GM12878 (cell line): ENCODE measurements at regions not wholly inside any gene's neighbourhood (a gene's known extent, or its start where the extent isn't known, plus 50 kb on each side); places are given as distances from the start of the nearest gene placed in this dataset.

ENCODE experiments used
- ATAC-seq: fragments of 200-7000 bp; cut with Tn5 transposase; 3 replicates; pipeline ENCODE4 v1.9.1; 2020; ENCODE audit warnings: mild to moderate bottlenecking, moderate library complexity
- BruUV-seq: library from RNA; stranded (reverse); fragments of 400-500 nt; replicated peaks from 2 replicates; lab custom pipeline; 2021; lab: Mats Ljungman, UMichigan
- CTCF ChIA-PET: fragments of 300-600 bp; sonication (Branson Sonifier 250); formaldehyde crosslinking; extraction: SDS; loops from one replicate; lab custom pipeline; 2021; ENCODE audit warnings: inconsistent platforms; lab: Yijun Ruan, JAX
- POLR2A ChIA-PET: fragments of 350-600 bp; formaldehyde crosslinking; extraction: SDS; loops from one replicate; lab custom pipeline; 2021; ENCODE audit warnings: inconsistent platforms; lab: Charles Lee
- RAD21 ChIA-PET: fragments of 300-600 bp; sonication (Branson Sonifier 250); formaldehyde crosslinking; loops from one replicate; lab custom pipeline; 2023; ENCODE audit warnings: antibody characterized with exemption; ENCODE audit not compliant: unreplicated experiment; lab: Charles Lee
- SMC1A ChIA-PET: fragments of 300-600 bp; sonication (Branson Sonifier 250); formaldehyde crosslinking; loops from one replicate; lab custom pipeline; 2023; ENCODE audit not compliant: unreplicated experiment, uncharacterized antibody; lab: Charles Lee
- DNase-seq: peaks from one replicate; pipeline ENCODE4 v3.0.0-alpha.2; 2011; ENCODE audit warnings: low read depth, low spot score
- FAIRE-seq: peaks from 3 replicates; lab custom pipeline; 2011; peaks lifted over from hg19 to GRCh38; lab: Jason Lieb, UNC
- H2AFZ ChIP-seq: 2 replicates; pipeline ENCODE4 v1.6.0; 2011; ENCODE audit warnings: low read depth, low read length, control low read depth; ENCODE audit not compliant: control insufficient read depth
- H3K27ac ChIP-seq: 2 replicates; pipeline ENCODE4 v1.5.1; 2011; ENCODE audit warnings: control low read depth; ENCODE audit not compliant: control insufficient read depth, insufficient read depth
- H3K27me3 ChIP-seq, 2 experiments: replicated peaks in 1 of 2; 2 replicates each; pipeline versions ENCODE4 v1.6.0 to v1.6.1; 2011; ENCODE audit warnings: low read length in 1 of 2; ENCODE audit not compliant: control insufficient read depth in 2 of 2, insufficient read depth in 2 of 2
- H3K36me3 ChIP-seq, 2 experiments: 2 replicates each; pipeline ENCODE4 v1.5.1; 2011; ENCODE audit warnings: low read length in 1 of 2; ENCODE audit not compliant: control insufficient read depth in 2 of 2, insufficient read depth in 2 of 2
- H3K4me1 ChIP-seq: 2 replicates; pipeline ENCODE4 v1.6.1; 2011; ENCODE audit warnings: mild to moderate bottlenecking, low read length, moderate library complexity, mixed read lengths; ENCODE audit not compliant: control insufficient read depth, insufficient read depth
- H3K4me2 ChIP-seq: 2 replicates; pipeline ENCODE4 v1.6.0; 2011; ENCODE audit warnings: control low read depth; ENCODE audit not compliant: control insufficient read depth, insufficient read depth
- H3K4me3 ChIP-seq: fragments of 200-600 bp; sonication (generic); 2 replicates; pipeline ENCODE4 v1.5.1; 2016
- H3K79me2 ChIP-seq: 2 replicates; pipeline ENCODE4 v1.6.0; 2011; ENCODE audit warnings: low read length; ENCODE audit not compliant: control insufficient read depth, insufficient read depth
- H3K9ac ChIP-seq: 2 replicates; pipeline ENCODE4 v1.8.0; 2011; ENCODE audit warnings: low read length, control low read depth, mixed read lengths; ENCODE audit not compliant: control insufficient read depth, insufficient read depth
- H3K9me3 ChIP-seq: replicated peaks from 3 replicates; pipeline ENCODE4 v1.5.1; 2011; ENCODE audit warnings: mild to moderate bottlenecking, low read length; ENCODE audit not compliant: control insufficient read depth, insufficient read depth
- H4K20me1 ChIP-seq: 2 replicates; pipeline ENCODE4 v1.6.0; 2011; ENCODE audit not compliant: control insufficient read depth, insufficient read depth
- CBX3 ChIP-seq: fragments of 200-600 bp; sonication (generic); IDR thresholded peaks from 2 replicates; pipeline ENCODE4 v1.6.1; 2016; ENCODE audit warnings: low read depth, borderline replicate concordance
- CTCF ChIP-seq, 3 experiments: IDR thresholded peaks in 2 of 3; conservative IDR thresholded peaks in 1 of 3; 2 replicates each; pipeline ENCODE4 v1.5.1; 2011; ENCODE audit warnings: low read depth in 3 of 3, low read length in 3 of 3, mild to moderate bottlenecking in 3 of 3, control low read depth in 2 of 3, moderate library complexity in 2 of 3, inconsistent platforms in 1 of 3, mixed read lengths in 1 of 3; ENCODE audit not compliant: control insufficient read depth in 2 of 3, insufficient read depth in 1 of 3; ENCODE audit errors: extremely low read depth in 1 of 3
- E4F1 ChIP-seq: fragments of 450-650 bp; IDR thresholded peaks from 2 replicates; pipeline ENCODE4 v1.6.1; 2018; ENCODE audit warnings: borderline replicate concordance, mild to moderate bottlenecking; ENCODE audit not compliant: partially characterized antibody
- EED ChIP-seq: sonication (generic); IDR thresholded peaks from 2 replicates; pipeline ENCODE4 v1.6.1; 2016; ENCODE audit warnings: antibody characterized with exemption, low read depth
- EGR1 ChIP-seq, 2 experiments: IDR thresholded peaks; 1 replicate in 1 of 2; 2 replicates in 1 of 2; pipeline ENCODE4 v1.6.1; 2011 to 2012; ENCODE audit warnings: low read depth in 2 of 2, low read length in 2 of 2, borderline replicate concordance in 1 of 2, mild to moderate bottlenecking in 1 of 2, moderate library complexity in 1 of 2
- FOXK2 ChIP-seq: fragments of 450-650 bp; IDR thresholded peaks from 2 replicates; pipeline ENCODE4 v1.6.1; 2017; ENCODE audit warnings: mild to moderate bottlenecking, moderate library complexity
- GABPA ChIP-seq: IDR thresholded peaks from 2 replicates; pipeline ENCODE4 v1.6.1; 2014; ENCODE audit warnings: antibody characterized with exemption, low read depth, mild to moderate bottlenecking, inconsistent platforms
- JUND ChIP-seq: IDR thresholded peaks from 2 replicates; pipeline ENCODE4 v1.6.1; 2012; ENCODE audit warnings: low read depth, mild to moderate bottlenecking, low read length, improper control_type of control experiment, moderate library complexity
- LARP7 ChIP-seq: fragments of 450-650 bp; IDR thresholded peaks from 2 replicates; pipeline ENCODE4 v1.6.1; 2017; ENCODE audit warnings: mild to moderate bottlenecking
- NR2C2 ChIP-seq: IDR thresholded peaks from 2 replicates; pipeline ENCODE4 v1.6.1; 2011; ENCODE audit warnings: borderline replicate concordance, low read depth; ENCODE audit not compliant: control insufficient read depth, insufficient read length
- RB1 ChIP-seq: fragments of 450-650 bp; formaldehyde crosslinking; IDR thresholded peaks from 2 replicates; pipeline ENCODE4 v1.6.1; 2017; ENCODE audit warnings: mild to moderate bottlenecking, borderline replicate concordance
- TAF1 ChIP-seq: IDR thresholded peaks from 2 replicates; pipeline ENCODE4 v1.6.1; 2011; ENCODE audit warnings: mild to moderate bottlenecking, low read depth, low read length, borderline replicate concordance
- TCF7 ChIP-seq: IDR thresholded peaks from 2 replicates; pipeline ENCODE4 v1.6.1; 2014; ENCODE audit warnings: antibody characterized with exemption, borderline replicate concordance
- YY1 ChIP-seq: IDR thresholded peaks from 2 replicates; pipeline ENCODE4 v1.6.1; 2011; ENCODE audit warnings: low read depth, mild to moderate bottlenecking, low read length
- in situ Hi-C: fragments of 300-500 bp; cut with MboI; formaldehyde crosslinking; loops from 9 replicates; pipeline ENCODE4 v1.14.3; 2018; ENCODE audit warnings: mixed read lengths
- intact Hi-C: fragments of 100-400 bp; cut with micrococcal nuclease; formaldehyde crosslinking; loops from one replicate; pipeline ENCODE4 v1.14.2; 2022; ENCODE audit not compliant: unreplicated experiment

GRCh38 chr3:176523114-176523513, 674.2 kb downstream of the TBL1XR1 start:
- Histone ChIP-seq H4K20me1 (no peaks in the 10 kb centered on the region), H3K4me1 (no peaks in the 10 kb centered on the region)
- intact Hi-C loops, result no loop called here
- ChIA-PET CTCF (no interaction called here), SMC1A (interaction anchor here (1.0 kb wide), 1 partner anchor 93 kb away, joined by 3 read pairs; no protein-coding TSS in a partner anchor), POLR2A (no interaction called here)
- in situ Hi-C loops, result no loop called here
- FAIRE-seq, result no peak
- TF ChIP-seq TAF1 (no peak), FOXK2 (no peak), YY1 (no peak), GABPA (no peak), TCF7 (no peak), E4F1 (no peak), RB1 (no peak), LARP7 (no peak), NR2C2 (no peak), JUND (no peak), CBX3 (no peak), EED (no peak), CTCF (IDR thresholded peaks at IDR 0.05 in 2 of 3, conservative IDR thresholded peaks at IDR 0.05 in 1 of 3; ENCODE audit: control insufficient read depth in 2 of 3, extremely low read depth in 1 of 3, insufficient read depth in 1 of 3, low read depth in 3 of 3, low read length in 3 of 3) (no peak), EGR1 (IDR thresholded peaks at IDR 0.05; ENCODE audit: borderline replicate concordance in 1 of 2, low read depth in 2 of 2, low read length in 2 of 2) (no peak)
- TF ChIP-seq, all 136 proteins: peak for 0
- ATAC-seq (no peak), DNase-seq (no peak)
- Histone ChIP-seq H3K36me3 (no peaks in the 10 kb centered on the region), H3K27ac (no peak overlapping the region), H3K79me2 (no peaks in the 10 kb centered on the region), H3K9me3 (no peaks in the 10 kb centered on the region), H3K27me3 (no peaks in the 10 kb centered on the region), H3K4me2 (no peak overlapping the region), H2AFZ (no peak overlapping the region), H3K4me3 (no peak overlapping the region), H3K9ac (no peak overlapping the region)
- no TSS peak for BruUV-seq
- RAD21 ChIA-PET, result no interaction called here
